PC-3 (cell line): ENCODE measurements at regions not wholly inside any gene's neighbourhood (a gene's known extent, or its start where the extent isn't known, plus 50 kb on each side); places are given as distances from the start of the nearest gene placed in this dataset.

Experiments
- ATAC-seq: fragments of 200-7000 bp; cut with Tn5 transposase; 2 replicates; pipeline ENCODE4 v1.9.1; 2020; ENCODE audit warnings: mild to moderate bottlenecking, moderate library complexity
- BruUV-seq: library from RNA; stranded (reverse); fragments of 400-500 nt; replicated peaks from 2 replicates; lab custom pipeline; 2021; lab: Mats Ljungman, UMichigan
- CTCF ChIA-PET: fragments of 300-600 bp; sonication (Branson Sonifier 250); formaldehyde crosslinking; loops from one replicate; lab custom pipeline; 2022; ENCODE audit warnings: antibody characterized with exemption; lab: Charles Lee
- POLR2A ChIA-PET: fragments of 300-600 bp; sonication (Branson Sonifier 250); formaldehyde crosslinking; loops from one replicate; lab custom pipeline; 2022; ENCODE audit warnings: antibody characterized with exemption; ENCODE audit not compliant: unreplicated experiment; lab: Charles Lee
- DNase-seq: peaks from one replicate; pipeline ENCODE4 v3.0.0-alpha.2; 2015
- H2AFZ ChIP-seq: fragments of 300-600 bp; sonication (generic); 2 replicates; pipeline ENCODE4 v1.6.0; 2016; ENCODE audit warnings: antibody characterized with exemption, low read length
- H3F3A ChIP-seq: fragments of 300-600 bp; sonication (generic); one replicate; pipeline ENCODE4 v1.6.0; 2017; ENCODE audit warnings: antibody characterized with exemption, low read length, control low read depth, mild to moderate bottlenecking; ENCODE audit not compliant: unreplicated experiment
- H3K27ac ChIP-seq: fragments of 300-600 bp; sonication (generic); 2 replicates; pipeline ENCODE4 v1.5.1; 2016; ENCODE audit warnings: mild to moderate bottlenecking, low read length
- H3K27me3 ChIP-seq: fragments of 300-600 bp; sonication (generic); 2 replicates; pipeline ENCODE4 v1.6.1; 2016; ENCODE audit warnings: low read length, mixed read lengths
- H3K36me3 ChIP-seq: fragments of 300-600 bp; sonication (generic); 2 replicates; pipeline ENCODE4 v1.6.1; 2016; ENCODE audit warnings: low read depth, mixed run types, low read length, mixed read lengths
- H3K4me1 ChIP-seq: fragments of 300-600 bp; sonication (generic); 2 replicates; pipeline ENCODE4 v1.5.1; 2016; ENCODE audit warnings: low read length; ENCODE audit not compliant: insufficient read depth
- H3K4me2 ChIP-seq: fragments of 300-600 bp; sonication (generic); 2 replicates; pipeline ENCODE4 v1.6.0; 2016; ENCODE audit warnings: low read length
- H3K4me3 ChIP-seq: fragments of 300-600 bp; sonication (generic); 2 replicates; pipeline ENCODE4 v1.5.1; 2016; ENCODE audit warnings: mild to moderate bottlenecking, low read length, mixed read lengths
- H3K79me2 ChIP-seq: fragments of 300-600 bp; sonication (generic); 2 replicates; pipeline ENCODE4 v1.6.1; 2017; ENCODE audit warnings: low read length, mixed read lengths
- H3K9ac ChIP-seq: fragments of 300-600 bp; sonication (generic); 2 replicates; pipeline ENCODE4 v1.6.0; 2016; ENCODE audit warnings: mild to moderate bottlenecking, low read length
- H3K9me2 ChIP-seq: fragments of 300-600 bp; sonication (generic); replicated peaks from 2 replicates; pipeline ENCODE4 v1.6.1; 2016; ENCODE audit warnings: mixed run types, low read length, mixed read lengths
- H3K9me3 ChIP-seq: fragments of 300-600 bp; sonication (generic); 2 replicates; pipeline ENCODE4 v1.6.1; 2016; ENCODE audit warnings: low read length, mixed read lengths
- H4K20me1 ChIP-seq: fragments of 300-600 bp; sonication (generic); 2 replicates; pipeline ENCODE4 v1.6.1; 2016; ENCODE audit warnings: low read length, mixed read lengths
- EZH2 ChIP-seq: fragments of 300-600 bp; sonication (generic); IDR thresholded peaks from one replicate; pipeline ENCODE4 v1.6.1; 2017; ENCODE audit warnings: antibody characterized with exemption, mild to moderate bottlenecking, low read length; ENCODE audit not compliant: unreplicated experiment
- EZH2phosphoT487 ChIP-seq: fragments of 300-600 bp; sonication (generic); IDR thresholded peaks from 2 replicates; pipeline ENCODE4 v1.6.1; 2018; ENCODE audit warnings: mild to moderate bottlenecking, antibody characterized with exemption, low read length, borderline replicate concordance
- intact Hi-C: fragments of 100-400 bp; cut with micrococcal nuclease; formaldehyde crosslinking; loops from 2 replicates; pipeline ENCODE4 v1.9.0; 2023
- TF ChIP-seq, protein P1 (sequence below): fragments of 300-600 bp; sonication (generic); conservative IDR thresholded peaks from 2 replicates; pipeline ENCODE4 v1.5.1; 2017; ENCODE audit warnings: antibody characterized with exemption, low read depth, mild to moderate bottlenecking, low read length

DNA sequence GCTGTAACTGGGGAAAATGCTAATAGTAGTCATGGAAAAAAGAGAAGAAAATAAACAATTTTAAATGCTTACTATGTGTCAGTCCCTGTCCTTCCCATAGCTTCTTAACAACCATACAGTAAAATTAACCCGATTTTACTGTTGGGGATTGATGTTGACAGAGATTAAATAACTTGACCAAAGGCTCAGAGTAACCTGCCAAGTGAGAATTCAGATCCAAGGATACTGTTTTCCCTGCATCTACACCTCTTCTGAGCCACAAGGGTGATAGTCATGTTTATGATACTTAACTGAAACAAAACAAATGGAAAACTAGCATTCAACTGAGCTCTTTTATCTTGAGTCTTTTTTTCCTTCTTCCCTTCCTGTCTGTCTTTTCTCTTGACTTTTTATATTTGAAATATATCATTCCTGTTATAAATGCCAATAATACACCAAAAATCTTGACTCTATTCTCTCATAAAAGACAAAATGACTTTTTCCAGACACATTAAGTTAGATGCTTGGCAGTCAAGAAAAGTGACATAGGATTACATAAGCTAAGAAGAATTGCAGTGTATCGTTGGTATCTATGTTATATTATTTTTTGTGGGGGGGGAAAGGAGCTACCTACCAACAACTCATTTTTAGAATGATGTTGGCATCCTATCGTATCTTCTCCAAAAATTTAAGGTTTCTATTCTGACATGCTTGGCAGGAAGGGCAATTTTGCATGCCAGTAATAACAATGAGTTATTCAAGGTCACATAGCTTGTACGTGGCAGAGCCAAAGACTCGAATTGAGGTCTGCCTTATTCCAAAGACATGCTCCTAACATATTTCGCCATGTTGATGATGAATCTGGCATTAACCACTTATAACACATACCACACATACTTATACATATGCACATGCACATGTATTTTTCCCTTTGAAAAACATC is 306.6 kb upstream of the KCNH8 start:
- TF ChIP-seq EZH2 (no peak), EZH2phosphoT487 (no peak)
- Histone ChIP-seq H3K9me2 (no peaks in the 10 kb centered on the region), H3F3A (no peaks in the 10 kb centered on the region), H3K9me3 (no peaks in the 10 kb centered on the region), H3K27ac (no peak overlapping the region), H2AFZ (no peak overlapping the region), H3K79me2 (no peaks in the 10 kb centered on the region), H3K9ac (no peak overlapping the region), H3K4me1 (peaks cover 12% of the 10 kb centered on the region; the same call in 1 of the 2 replicates), H3K4me2 (no peak overlapping the region), H4K20me1 (no peaks in the 10 kb centered on the region), H3K36me3 (no peaks in the 10 kb centered on the region), H3K4me3 (no peak overlapping the region), H3K27me3 (no peaks in the 10 kb centered on the region)
- ATAC-seq: no peak
- ChIA-PET POLR2A (no interaction called here), CTCF (no interaction called here)
- BruUV-seq: no TSS peak
- DNase-seq: no peak
- intact Hi-C loops: loop anchor here (5.0 kb wide), 1 partner anchor 74 kb away; no protein-coding TSS in a partner anchor

DNA sequence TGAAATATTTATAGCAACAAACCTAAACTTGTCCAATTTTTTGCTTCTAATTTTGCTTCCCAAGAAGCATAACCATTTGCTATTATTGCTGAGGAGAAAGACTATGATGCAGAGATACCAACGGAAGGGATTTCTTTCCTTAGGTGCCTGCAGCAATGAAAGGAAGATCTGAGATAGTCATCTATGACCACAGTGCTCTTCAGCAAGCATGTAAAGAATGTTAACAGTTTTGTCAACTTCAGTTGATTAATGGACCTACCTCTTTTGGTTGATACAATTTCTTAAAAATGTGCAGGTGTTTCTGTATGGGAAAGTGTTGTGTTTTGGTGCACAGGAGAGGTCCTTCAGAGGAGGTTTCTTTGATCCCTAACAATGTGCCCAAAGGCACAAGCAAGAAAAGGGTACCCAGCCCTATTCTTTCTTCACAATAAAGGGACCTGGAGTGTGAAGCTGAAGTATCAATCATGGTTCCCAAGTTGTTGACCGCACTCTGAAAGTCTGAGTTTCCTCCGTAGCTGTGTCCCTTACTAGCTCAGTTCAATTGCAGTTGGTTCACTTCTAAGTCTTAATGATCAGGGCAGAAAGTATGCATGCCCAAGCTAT is 307.7 kb upstream of the KCNH8 start:
- no peak overlapping the region for H2AFZ ChIP-seq
- BruUV-seq: no TSS peak

DNA sequence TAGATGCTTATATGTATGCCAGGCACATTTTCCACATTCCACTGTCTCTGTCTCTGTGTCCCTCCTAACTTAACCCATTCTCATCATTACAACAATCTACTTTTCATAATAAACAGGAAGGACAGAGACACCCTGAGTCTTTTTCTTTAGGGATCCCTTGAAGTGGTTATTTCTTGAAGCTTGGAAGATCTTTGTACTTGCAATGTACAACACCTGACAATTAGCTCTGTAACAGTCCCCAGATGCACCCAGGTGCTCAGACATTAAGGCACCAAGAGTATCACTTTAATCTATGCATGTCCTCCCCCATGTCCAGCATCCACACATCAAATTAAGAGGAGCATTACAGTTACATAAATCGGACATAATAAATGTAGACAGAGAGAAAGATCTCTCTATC is 309.6 kb upstream of the KCNH8 start:
- Histone ChIP-seq H2AFZ (no peak overlapping the region), H3K27me3 (no peaks in the 10 kb centered on the region), H4K20me1 (no peaks in the 10 kb centered on the region), H3K9me3 (no peaks in the 10 kb centered on the region), H3F3A (no peaks in the 10 kb centered on the region), H3K4me2 (no peak overlapping the region), H3K79me2 (no peaks in the 10 kb centered on the region), H3K4me1 (peaks cover 13% of the 10 kb centered on the region; the same call in 1 of the 2 replicates), H3K27ac (no peak overlapping the region), H3K9ac (no peak overlapping the region), H3K36me3 (no peaks in the 10 kb centered on the region), H3K9me2 (no peaks in the 10 kb centered on the region), H3K4me3 (no peak overlapping the region)
- ATAC-seq (no peak), DNase-seq (no peak)
- TF ChIP-seq, protein P1, sequence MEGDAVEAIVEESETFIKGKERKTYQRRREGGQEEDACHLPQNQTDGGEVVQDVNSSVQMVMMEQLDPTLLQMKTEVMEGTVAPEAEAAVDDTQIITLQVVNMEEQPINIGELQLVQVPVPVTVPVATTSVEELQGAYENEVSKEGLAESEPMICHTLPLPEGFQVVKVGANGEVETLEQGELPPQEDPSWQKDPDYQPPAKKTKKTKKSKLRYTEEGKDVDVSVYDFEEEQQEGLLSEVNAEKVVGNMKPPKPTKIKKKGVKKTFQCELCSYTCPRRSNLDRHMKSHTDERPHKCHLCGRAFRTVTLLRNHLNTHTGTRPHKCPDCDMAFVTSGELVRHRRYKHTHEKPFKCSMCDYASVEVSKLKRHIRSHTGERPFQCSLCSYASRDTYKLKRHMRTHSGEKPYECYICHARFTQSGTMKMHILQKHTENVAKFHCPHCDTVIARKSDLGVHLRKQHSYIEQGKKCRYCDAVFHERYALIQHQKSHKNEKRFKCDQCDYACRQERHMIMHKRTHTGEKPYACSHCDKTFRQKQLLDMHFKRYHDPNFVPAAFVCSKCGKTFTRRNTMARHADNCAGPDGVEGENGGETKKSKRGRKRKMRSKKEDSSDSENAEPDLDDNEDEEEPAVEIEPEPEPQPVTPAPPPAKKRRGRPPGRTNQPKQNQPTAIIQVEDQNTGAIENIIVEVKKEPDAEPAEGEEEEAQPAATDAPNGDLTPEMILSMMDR: no peak
- TF ChIP-seq EZH2phosphoT487 (no peak), EZH2 (no peak)
- no TSS peak for BruUV-seq
- intact Hi-C loops: no loop called here
- ChIA-PET POLR2A (no interaction called here), CTCF (no interaction called here)

More for the DNA sequence above, 307.7 kb upstream of the KCNH8 start:
- Histone ChIP-seq H3K79me2 (no peaks in the 10 kb centered on the region), H3K9me2 (no peaks in the 10 kb centered on the region), H3K36me3 (no peaks in the 10 kb centered on the region), H3K27ac (no peak overlapping the region), H3K27me3 (no peaks in the 10 kb centered on the region), H3K4me2 (no peak overlapping the region), H4K20me1 (no peaks in the 10 kb centered on the region), H3K4me1 (peaks cover 13% of the 10 kb centered on the region; the same call in 1 of the 2 replicates), H3F3A (no peaks in the 10 kb centered on the region), H3K4me3 (no peak overlapping the region), H3K9ac (no peak overlapping the region), H3K9me3 (no peaks in the 10 kb centered on the region)
- ChIA-PET POLR2A (no interaction called here), CTCF (no interaction called here)
- intact Hi-C loops: loop anchor here (5.0 kb wide), 1 partner anchor 73 kb away; no protein-coding TSS in a partner anchor
- no peak for TF ChIP-seq EZH2
- TF ChIP-seq, protein P1: no peak
- TF ChIP-seq EZH2phosphoT487: no peak
- DNase-seq (peak; percentile 37), ATAC-seq (no peak)
